OCI-LY3 (cell line): ENCODE measurements at regions not wholly inside any gene's neighbourhood (a gene's known extent, or its start where the extent isn't known, plus 50 kb on each side); places are given as distances from the start of the nearest gene placed in this dataset.

ENCODE experiments used
- H2AFZ ChIP-seq: fragments of 200-600, 300-600 bp; shearing (Covaris generic); 2 replicates; pipeline ENCODE4 v1.6.0; 2014; ENCODE audit warnings: antibody characterized with exemption, low read depth, low read length
- H3K27ac ChIP-seq: fragments of 200-600, 300-600 bp; sonication (generic); 2 replicates; pipeline ENCODE4 v1.5.1; 2014; ENCODE audit warnings: mild to moderate bottlenecking, low read length, moderate library complexity, mixed read lengths
- H3K27me3 ChIP-seq: fragments of 200-600, 300-600 bp; sonication (generic); 2 replicates; pipeline ENCODE4 v1.6.1; 2014; ENCODE audit warnings: low read depth, low read length, mixed read lengths
- H3K36me3 ChIP-seq: fragments of 200-600, 300-600 bp; sonication (generic); replicated peaks from 2 replicates; pipeline ENCODE3; 2014; ENCODE audit warnings: low read depth, low read length, mixed read lengths
- H3K4me1 ChIP-seq: fragments of 300-600, 200-600 bp; sonication (generic); 2 replicates; pipeline ENCODE4 v1.6.1; 2014; ENCODE audit warnings: low read length, mixed read lengths
- H3K4me2 ChIP-seq: fragments of 200-600, 300-600 bp; sonication (generic); 2 replicates; pipeline ENCODE4 v1.6.1; 2014; ENCODE audit warnings: low read length, mixed read lengths
- H3K4me3 ChIP-seq: fragments of 300-600, 200-600 bp; sonication (generic); 2 replicates; pipeline ENCODE4 v1.5.1; 2014; ENCODE audit warnings: antibody characterized with exemption, mild to moderate bottlenecking, low read length, moderate library complexity
- H3K79me2 ChIP-seq: fragments of 300-600, 200-600 bp; shearing (Covaris generic); 2 replicates; pipeline ENCODE4 v1.6.1; 2014; ENCODE audit warnings: mild to moderate bottlenecking, low read length, mixed read lengths
- H3K9ac ChIP-seq: fragments of 300-600, 200-600 bp; shearing (Covaris generic); 2 replicates; pipeline ENCODE4 v1.6.0; 2014; ENCODE audit warnings: mild to moderate bottlenecking, low read length, moderate library complexity
- H3K9me3 ChIP-seq: fragments of 200-600, 300-600 bp; shearing (Covaris generic); 2 replicates; pipeline ENCODE4 v1.6.1; 2014; ENCODE audit warnings: low read length, mixed read lengths; ENCODE audit not compliant: insufficient read depth
- H4K20me1 ChIP-seq: fragments of 200-600, 300-600 bp; sonication (generic); 2 replicates; pipeline ENCODE4 v1.6.1; 2016; ENCODE audit warnings: low read length, mixed read lengths; ENCODE audit not compliant: insufficient read depth
- EZH2phosphoT487 ChIP-seq: fragments of 200-600 bp; shearing (Covaris generic); IDR thresholded peaks from 2 replicates; pipeline ENCODE4 v1.6.1; 2018; ENCODE audit warnings: antibody characterized with exemption, mixed run types, low read depth
- TF ChIP-seq, protein P1 (sequence below): fragments of 200-600, 300-600 bp; sonication (generic); IDR thresholded peaks from 2 replicates; pipeline ENCODE4 v1.5.1; 2014; ENCODE audit warnings: antibody characterized with exemption, low read length, low read depth

DNA sequence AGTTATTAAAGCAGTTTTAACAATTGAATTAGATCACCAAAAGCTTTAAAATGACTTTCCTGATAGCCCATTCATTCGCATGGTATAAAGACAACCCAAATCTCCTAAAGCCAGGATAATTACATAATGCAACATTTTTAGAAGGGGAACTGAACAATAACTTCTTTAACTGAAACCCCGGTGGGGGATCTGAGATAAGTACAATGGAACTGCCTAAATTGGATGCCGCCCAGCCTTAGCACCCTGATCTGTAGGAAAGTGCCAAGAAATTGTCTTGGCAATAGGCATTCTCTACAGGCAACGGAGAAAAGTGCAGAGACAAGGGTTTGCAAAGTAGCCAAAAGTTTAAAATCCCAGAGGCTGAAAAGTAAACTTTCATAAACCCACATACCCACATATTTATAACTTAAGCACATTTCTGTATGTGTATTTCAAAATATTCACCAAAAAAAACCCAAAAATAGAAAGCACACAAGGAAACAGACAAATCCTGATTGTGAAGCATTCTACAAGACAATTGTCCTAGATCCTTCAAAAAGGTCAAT, 98.8 kb upstream of the BEND6 start:
- no peak overlapping the region for H2AFZ ChIP-seq
- no peak overlapping the region for H3K4me3 ChIP-seq
- no peaks in the 10 kb centered on the region for H3K36me3 ChIP-seq
- H3K27ac ChIP-seq: no peak overlapping the region
- TF ChIP-seq EZH2phosphoT487: no peak
- TF ChIP-seq, protein P1, sequence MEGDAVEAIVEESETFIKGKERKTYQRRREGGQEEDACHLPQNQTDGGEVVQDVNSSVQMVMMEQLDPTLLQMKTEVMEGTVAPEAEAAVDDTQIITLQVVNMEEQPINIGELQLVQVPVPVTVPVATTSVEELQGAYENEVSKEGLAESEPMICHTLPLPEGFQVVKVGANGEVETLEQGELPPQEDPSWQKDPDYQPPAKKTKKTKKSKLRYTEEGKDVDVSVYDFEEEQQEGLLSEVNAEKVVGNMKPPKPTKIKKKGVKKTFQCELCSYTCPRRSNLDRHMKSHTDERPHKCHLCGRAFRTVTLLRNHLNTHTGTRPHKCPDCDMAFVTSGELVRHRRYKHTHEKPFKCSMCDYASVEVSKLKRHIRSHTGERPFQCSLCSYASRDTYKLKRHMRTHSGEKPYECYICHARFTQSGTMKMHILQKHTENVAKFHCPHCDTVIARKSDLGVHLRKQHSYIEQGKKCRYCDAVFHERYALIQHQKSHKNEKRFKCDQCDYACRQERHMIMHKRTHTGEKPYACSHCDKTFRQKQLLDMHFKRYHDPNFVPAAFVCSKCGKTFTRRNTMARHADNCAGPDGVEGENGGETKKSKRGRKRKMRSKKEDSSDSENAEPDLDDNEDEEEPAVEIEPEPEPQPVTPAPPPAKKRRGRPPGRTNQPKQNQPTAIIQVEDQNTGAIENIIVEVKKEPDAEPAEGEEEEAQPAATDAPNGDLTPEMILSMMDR: no peak
- no peak overlapping the region for H3K4me2 ChIP-seq
- no peaks in the 10 kb centered on the region for H3K79me2 ChIP-seq
- H4K20me1 ChIP-seq: no peaks in the 10 kb centered on the region
- peaks cover 24% of the 10 kb centered on the region for H3K4me1 ChIP-seq
- no peaks in the 10 kb centered on the region for H3K9me3 ChIP-seq
- H3K27me3 ChIP-seq: no peaks in the 10 kb centered on the region
- H3K9ac ChIP-seq: no peak overlapping the region

DNA sequence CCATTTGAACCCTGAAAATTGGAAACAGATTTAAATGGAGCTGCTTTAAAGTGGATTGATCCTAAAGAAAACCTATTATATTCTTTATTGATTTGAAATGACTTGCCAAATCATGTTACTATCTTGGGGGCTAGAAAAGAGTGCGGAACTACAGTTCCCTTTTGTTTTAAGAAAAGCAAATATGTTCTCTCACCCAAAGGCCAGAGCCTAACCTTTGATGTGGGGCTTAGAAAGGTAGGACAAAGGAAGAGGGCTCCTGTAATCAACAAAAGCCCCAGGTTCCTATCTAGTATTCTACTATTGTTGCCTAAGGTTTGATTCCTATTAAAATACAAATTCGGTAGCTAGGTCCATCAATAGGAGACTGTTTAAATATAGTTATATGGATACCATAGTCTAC, 100.8 kb upstream of the BEND6 start:
- Histone ChIP-seq H3K4me1 (peaks cover 37% of the 10 kb centered on the region), H4K20me1 (no peaks in the 10 kb centered on the region), H3K9ac (no peak overlapping the region), H3K27ac (no peak overlapping the region), H3K9me3 (no peaks in the 10 kb centered on the region), H3K79me2 (no peaks in the 10 kb centered on the region), H3K27me3 (no peaks in the 10 kb centered on the region), H3K36me3 (no peaks in the 10 kb centered on the region), H3K4me3 (no peak overlapping the region), H3K4me2 (no peak overlapping the region), H2AFZ (no peak overlapping the region)
- TF ChIP-seq, protein P1: no peak
- TF ChIP-seq EZH2phosphoT487: no peak

DNA sequence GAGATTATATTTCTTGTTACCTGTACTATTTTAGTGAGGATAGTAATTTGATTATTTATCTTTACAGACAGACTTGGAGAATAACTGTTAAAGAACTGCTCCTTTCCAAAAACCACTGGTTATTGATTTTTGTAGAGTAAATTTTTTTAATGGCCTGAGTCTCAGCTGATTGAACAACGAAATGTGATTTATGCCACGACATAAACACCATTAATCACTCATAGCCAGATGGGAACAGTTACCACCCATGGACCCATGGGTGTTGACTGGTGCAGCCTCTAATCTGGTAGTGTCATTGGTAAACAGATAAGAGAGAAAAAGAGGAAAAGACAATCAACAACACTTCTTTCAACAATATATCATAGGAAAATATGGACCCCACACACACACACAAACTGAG, 101.4 kb upstream of the BEND6 start:
- no peaks in the 10 kb centered on the region for H3K79me2 ChIP-seq
- H3K9ac ChIP-seq: no peak overlapping the region
- no peaks in the 10 kb centered on the region for H3K9me3 ChIP-seq
- no peaks in the 10 kb centered on the region for H4K20me1 ChIP-seq
- H3K27ac ChIP-seq: no peak overlapping the region
- no peaks in the 10 kb centered on the region for H3K36me3 ChIP-seq
- peaks cover 35% of the 10 kb centered on the region for H3K4me1 ChIP-seq
- TF ChIP-seq, protein P1: no peak
- TF ChIP-seq EZH2phosphoT487: no peak
- H3K4me3 ChIP-seq: no peak overlapping the region
- H2AFZ ChIP-seq: no peak overlapping the region
- no peak overlapping the region for H3K4me2 ChIP-seq
- no peaks in the 10 kb centered on the region for H3K27me3 ChIP-seq

DNA sequence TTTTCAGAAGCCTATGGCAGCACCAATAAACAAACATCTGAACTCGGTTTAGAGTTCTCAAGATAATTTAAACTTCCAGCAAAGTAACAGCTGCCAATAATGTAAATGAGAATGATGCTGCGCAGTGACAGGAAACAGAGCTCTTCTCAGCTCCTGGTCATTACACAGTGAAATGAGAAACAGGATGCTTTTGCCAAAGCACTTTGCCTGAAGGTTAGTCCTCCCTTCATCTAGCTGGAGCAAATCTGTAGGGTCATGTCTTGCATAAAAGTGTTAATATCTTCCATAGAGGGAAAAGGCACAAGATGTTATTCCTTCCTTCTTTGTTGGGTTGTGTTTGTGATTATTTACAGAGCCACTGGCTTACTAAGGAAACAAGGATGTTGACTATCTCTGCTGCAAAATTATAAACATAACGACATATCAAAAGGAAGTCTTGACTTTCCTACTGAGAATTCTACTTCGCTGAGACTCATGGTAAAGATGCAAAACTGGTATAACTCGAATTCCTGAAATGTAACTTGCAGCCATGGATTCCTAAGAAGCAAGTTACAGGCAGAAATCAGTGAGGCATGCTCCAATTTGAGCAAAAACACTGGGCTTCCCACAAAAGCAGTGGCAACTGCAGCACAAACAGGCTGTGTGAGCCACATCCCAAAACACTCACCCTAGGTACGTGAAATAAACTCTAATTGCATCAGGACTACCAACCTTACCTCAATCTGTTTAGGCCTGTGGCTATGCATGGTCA, 102.5 kb upstream of the BEND6 start:
- Histone ChIP-seq H3K36me3 (no peaks in the 10 kb centered on the region), H3K9ac (peak overlapping the region; percentile 48), H2AFZ (peak overlapping the region; percentile 91), H3K4me1 (peaks cover 28% of the 10 kb centered on the region), H3K4me3 (peak overlapping the region; percentile 70), H3K27me3 (no peaks in the 10 kb centered on the region), H3K79me2 (no peaks in the 10 kb centered on the region), H4K20me1 (no peaks in the 10 kb centered on the region), H3K4me2 (peak overlapping the region; percentile 82), H3K9me3 (no peaks in the 10 kb centered on the region), H3K27ac (no peak overlapping the region)
- TF ChIP-seq, protein P1: no peak
- TF ChIP-seq EZH2phosphoT487: no peak
